H1 (cell line): ENCODE measurements at regions not wholly inside any gene's neighbourhood (a gene's known extent, or its start where the extent isn't known, plus 50 kb on each side); places are given as distances from the start of the nearest gene placed in this dataset.

ENCODE experiments used
- CTCF ChIA-PET: fragments of 300-600 bp; sonication (Branson Sonifier 250); formaldehyde crosslinking; loops from one replicate; lab custom pipeline; 2021; ENCODE audit not compliant: partially characterized antibody; lab: Charles Lee
- POLR2A ChIA-PET: fragments of 300-600 bp; sonication (Branson Sonifier 250); formaldehyde crosslinking; loops from one replicate; lab custom pipeline; 2021; ENCODE audit warnings: inconsistent platforms; ENCODE audit not compliant: partially characterized antibody; lab: Charles Lee
- DNase-seq, 2 experiments: peaks; one replicate each; pipeline versions ENCODE4 v3.0.0 to v3.0.0-alpha.2; 2010 to 2022; ENCODE audit warnings: low spot score in 2 of 2, low read depth in 1 of 2, mixed read lengths in 1 of 2
- FAIRE-seq: peaks from 2 replicates; lab custom pipeline; 2011; peaks lifted over from hg19 to GRCh38; lab: Jason Lieb, UNC
- H2AFZ ChIP-seq: 2 replicates; pipeline ENCODE4 v1.8.1; 2012; ENCODE audit warnings: low read length, inconsistent platforms
- H2AK5ac ChIP-seq: 2 replicates; pipeline ENCODE4 v1.6.1; 2013; ENCODE audit warnings: low read depth, low read length
- H2BK120ac ChIP-seq: replicated peaks from 2 replicates; pipeline ENCODE3; 2013; ENCODE audit warnings: low read depth, low read length, inconsistent platforms
- H2BK12ac ChIP-seq: 2 replicates; pipeline ENCODE4 v1.6.1; 2013; ENCODE audit warnings: low read depth, low read length
- H2BK15ac ChIP-seq: 2 replicates; pipeline ENCODE4 v1.6.1; 2013; ENCODE audit warnings: low read length
- H2BK20ac ChIP-seq: 2 replicates; pipeline ENCODE4 v1.6.1; 2013; ENCODE audit warnings: low read length
- H2BK5ac ChIP-seq: 2 replicates; pipeline ENCODE4 v1.6.1; 2013; ENCODE audit warnings: low read depth, low read length
- H3K14ac ChIP-seq: 2 replicates; pipeline ENCODE4 v1.6.1; 2013; ENCODE audit warnings: inconsistent platforms; ENCODE audit not compliant: insufficient read length
- H3K18ac ChIP-seq: 2 replicates; pipeline ENCODE4 v1.6.1; 2013; ENCODE audit warnings: low read length; ENCODE audit errors: extremely low read depth
- H3K23ac ChIP-seq: 2 replicates; pipeline ENCODE4 v1.6.1; 2013; ENCODE audit warnings: inconsistent platforms; ENCODE audit not compliant: insufficient read length
- H3K23me2 ChIP-seq: 2 replicates; pipeline ENCODE4 v1.6.1; 2013; ENCODE audit warnings: low read depth, low read length
- H3K27ac ChIP-seq: 2 replicates; pipeline ENCODE4 v1.6.1; 2011; ENCODE audit warnings: low read depth, low read length, inconsistent platforms
- H3K27me3 ChIP-seq, 4 experiments: replicated peaks in 1 of 4; 1 replicate in 1 of 4; 2 replicates in 3 of 4; pipeline versions ENCODE4 v1.6.1 to v1.8.1; 2011 to 2013; ENCODE audit warnings: low read length in 3 of 4, mild to moderate bottlenecking in 3 of 4, inconsistent platforms in 2 of 4, mixed read lengths in 2 of 4, moderate library complexity in 1 of 4; ENCODE audit not compliant: control insufficient read depth in 3 of 4, insufficient read depth in 3 of 4; ENCODE audit errors: extremely low read depth in 1 of 4
- H3K36me3 ChIP-seq, 4 experiments: 2 replicates each; pipeline versions ENCODE4 v1.6.1 to v1.8.1; 2011 to 2013; ENCODE audit warnings: mild to moderate bottlenecking in 4 of 4, low read length in 3 of 4, moderate library complexity in 2 of 4, control low read depth in 1 of 4, inconsistent platforms in 1 of 4; ENCODE audit not compliant: insufficient read depth in 4 of 4, control insufficient read depth in 2 of 4
- H3K4ac ChIP-seq: replicated peaks from 2 replicates; pipeline ENCODE3; 2013; ENCODE audit warnings: low read length, low read depth, mixed read lengths, inconsistent platforms; ENCODE audit not compliant: insufficient read length
- H3K4me1 ChIP-seq, 4 experiments: replicated peaks in 1 of 4; 1 replicate in 1 of 4; 2 replicates in 3 of 4; pipeline versions ENCODE4 v1.6.1 to v1.8.1; 2011 to 2013; ENCODE audit warnings: low read length in 3 of 4, inconsistent platforms in 2 of 4, mixed read lengths in 1 of 4; ENCODE audit not compliant: insufficient read depth in 4 of 4, control insufficient read depth in 3 of 4
- H3K4me2 ChIP-seq, 2 experiments: 2 replicates each; pipeline versions ENCODE4 v1.6.1 to v1.8.1; 2011 to 2013; ENCODE audit warnings: low read depth in 2 of 2, low read length in 2 of 2, control low read depth in 1 of 2, inconsistent platforms in 1 of 2, mild to moderate bottlenecking in 1 of 2; ENCODE audit not compliant: insufficient read depth in 1 of 2
- H3K4me3 ChIP-seq, 4 experiments: fragments of 200-600, 300-600 bp in 1 of 4; sonication (generic), shearing (Covaris generic), sonication (Bioruptor Twin) in 1 of 4; 2 replicates each; pipeline versions ENCODE4 v1.5.1 to v1.8.1; 2011 to 2016; ENCODE audit warnings: low read length in 4 of 4, low read depth in 3 of 4, control low read depth in 2 of 4, inconsistent platforms in 2 of 4, mild to moderate bottlenecking in 2 of 4, mixed read lengths in 1 of 4, moderate library complexity in 1 of 4; ENCODE audit not compliant: insufficient read depth in 2 of 4; ENCODE audit errors: extremely low read depth in 1 of 4
- H3K56ac ChIP-seq: replicated peaks from 2 replicates; pipeline ENCODE3; 2013; ENCODE audit warnings: low read depth, mild to moderate bottlenecking, mixed read lengths, low read length, inconsistent platforms; ENCODE audit not compliant: insufficient read length
- H3K79me1 ChIP-seq: 2 replicates; pipeline ENCODE4 v1.6.1; 2013; ENCODE audit warnings: low read depth, low read length, control low read depth
- H3K79me2 ChIP-seq, 2 experiments: 2 replicates each; pipeline versions ENCODE4 v1.6.1 to v1.8.1; 2012 to 2013; ENCODE audit warnings: low read length in 2 of 2, mild to moderate bottlenecking in 2 of 2, inconsistent platforms in 1 of 2; ENCODE audit not compliant: insufficient read depth in 2 of 2, control insufficient read depth in 1 of 2
- H3K9ac ChIP-seq, 4 experiments: replicated peaks in 1 of 4; 1 replicate in 1 of 4; 2 replicates in 3 of 4; pipeline versions ENCODE4 v1.6.1 to v1.8.1; 2011 to 2013; ENCODE audit warnings: low read depth in 3 of 4, low read length in 3 of 4, control low read depth in 2 of 4, mild to moderate bottlenecking in 2 of 4, moderate library complexity in 2 of 4, inconsistent platforms in 1 of 4; ENCODE audit errors: extremely low read depth in 1 of 4
- H3K9me3 ChIP-seq, 2 experiments: 2 replicates each; pipeline versions ENCODE4 v1.6.1 to v1.8.1; 2012 to 2013; ENCODE audit warnings: mild to moderate bottlenecking in 2 of 2, moderate library complexity in 2 of 2, control low read depth in 1 of 2, inconsistent platforms in 1 of 2, low read depth in 1 of 2, low read length in 1 of 2, mixed read lengths in 1 of 2; ENCODE audit not compliant: insufficient read depth in 2 of 2
- H4K20me1 ChIP-seq, 2 experiments: replicated peaks in 1 of 2; 2 replicates each; pipeline versions ENCODE3 to v1.8.1; 2011 to 2013; ENCODE audit warnings: inconsistent platforms in 2 of 2, low read length in 2 of 2, mild to moderate bottlenecking in 1 of 2; ENCODE audit not compliant: insufficient read depth in 2 of 2, control insufficient read depth in 1 of 2
- H4K5ac ChIP-seq: 2 replicates; pipeline ENCODE4 v1.6.1; 2013; ENCODE audit warnings: low read length, low read depth, mixed read lengths, inconsistent platforms; ENCODE audit not compliant: insufficient read length
- H4K8ac ChIP-seq: 2 replicates; pipeline ENCODE4 v1.8.0; 2013; ENCODE audit warnings: mild to moderate bottlenecking, moderate library complexity, low read length, inconsistent platforms; ENCODE audit not compliant: insufficient read depth; ENCODE audit errors: extremely low read depth
- H4K91ac ChIP-seq: replicated peaks from 2 replicates; pipeline ENCODE3; 2013; ENCODE audit warnings: low read length, mixed read lengths, inconsistent platforms; ENCODE audit not compliant: insufficient read length
- CBX5 ChIP-seq: fragments of 300-800, 300-1000 bp; sonication (generic); IDR thresholded peaks from 2 replicates; pipeline ENCODE4 v1.7.1; 2016; ENCODE audit warnings: antibody characterized with exemption, low read length, low read depth
- CEBPB ChIP-seq: IDR thresholded peaks from 2 replicates; pipeline ENCODE4 v1.6.1; 2012; ENCODE audit warnings: low read depth, low read length
- CHD1 ChIP-seq: IDR thresholded peaks from 2 replicates; pipeline ENCODE4 v1.6.1; 2012; ENCODE audit warnings: low read depth, low read length, improper control_type of control experiment
- CHD2 ChIP-seq: IDR thresholded peaks from 2 replicates; pipeline ENCODE4 v1.6.1; 2012; ENCODE audit warnings: low read length, improper control_type of control experiment
- GABPA ChIP-seq: IDR thresholded peaks from 2 replicates; pipeline ENCODE4 v1.6.1; 2011; ENCODE audit warnings: mild to moderate bottlenecking, low read length, moderate library complexity, borderline replicate concordance; ENCODE audit not compliant: insufficient read depth
- GTF2F1 ChIP-seq: IDR thresholded peaks from 2 replicates; pipeline ENCODE4 v1.6.1; 2012; ENCODE audit warnings: low read depth, low read length, improper control_type of control experiment, borderline replicate concordance
- KDM4A ChIP-seq: IDR thresholded peaks from one replicate; pipeline ENCODE4 v1.7.1; 2012; ENCODE audit warnings: low read depth, mild to moderate bottlenecking, moderate library complexity, low read length, inconsistent platforms; ENCODE audit not compliant: severe bottlenecking
- POLR2AphosphoS5 ChIP-seq: IDR thresholded peaks from 2 replicates; pipeline ENCODE4 v1.6.1; 2011; ENCODE audit warnings: low read depth, low read length
- SAP30 ChIP-seq: fragments of 300-600 bp; sonication (generic); IDR thresholded peaks from 2 replicates; pipeline ENCODE4 v1.7.1; 2012; ENCODE audit warnings: low read length, moderate library complexity, mild to moderate bottlenecking, inconsistent platforms; ENCODE audit not compliant: insufficient read depth, insufficient replicate concordance
- SP4 ChIP-seq: IDR thresholded peaks from 2 replicates; pipeline ENCODE4 v1.6.1; 2012; ENCODE audit warnings: low read length, inconsistent platforms
- TBP ChIP-seq: IDR thresholded peaks from 2 replicates; pipeline ENCODE4 v1.6.1; 2011; ENCODE audit warnings: low read depth, low read length, improper control_type of control experiment
- ZNF274 ChIP-seq: IDR thresholded peaks from 2 replicates; pipeline ENCODE4 v1.7.0; 2012; ENCODE audit warnings: low read length, borderline replicate concordance; ENCODE audit errors: extremely low read depth
- WGBS, 2 experiments: shearing (Covaris generic) in 1 of 2; methylation state at CpG; one replicate each; pipeline versions ENCODE4 v1.1.6 to v1.1.7; 2013 to 2015; ENCODE audit warnings: low lambda C conversion rate in 2 of 2, mixed read lengths in 2 of 2, inconsistent platforms in 1 of 2, low coverage in 1 of 2, missing lambda C conversion rate in 1 of 2; ENCODE audit not compliant: insufficient replicate concordance in 2 of 2, insufficient coverage in 1 of 2, insufficient read length in 1 of 2; ENCODE audit errors: extremely low coverage in 1 of 2, missing lambda C conversion rate in 1 of 2; 5-methylcytosine and 5-hydroxymethylcytosine counted together
- TF ChIP-seq, protein P1 (sequence below): IDR thresholded peaks from 2 replicates; pipeline ENCODE4 v1.6.1; 2012; ENCODE audit warnings: inconsistent platforms
- TF ChIP-seq, protein P2 (sequence below): IDR thresholded peaks from 2 replicates; pipeline ENCODE4 v1.6.1; 2012; ENCODE audit warnings: low read length, inconsistent platforms

DNA sequence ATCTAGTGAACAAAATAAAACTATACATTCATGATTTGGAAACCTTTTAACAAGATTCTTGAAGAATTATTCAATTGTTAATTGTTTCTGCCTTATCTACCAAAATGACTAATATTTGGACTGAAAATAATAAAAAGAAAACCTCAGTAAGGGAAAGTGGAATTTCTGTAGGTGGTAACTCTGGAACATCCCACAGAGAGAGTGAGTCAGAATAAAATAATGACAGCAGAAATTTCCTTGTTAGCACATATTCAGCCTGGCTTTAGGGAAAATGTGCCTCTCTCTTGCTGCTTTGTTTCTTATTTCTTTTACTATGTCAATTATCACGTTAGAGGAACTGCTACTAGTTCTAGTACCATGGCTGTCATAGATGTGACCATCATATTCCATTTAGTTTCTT, 421.5 kb upstream of the GNPDA2 start:
- Histone ChIP-seq H3K4me3 (no peak overlapping the region), H3K18ac (no peak overlapping the region), H3K27me3 (no peaks in the 10 kb centered on the region), H3K9ac (no peak overlapping the region), H2AK5ac (no peak overlapping the region), H3K9me3 (no peaks in the 10 kb centered on the region), H2BK5ac (no peak overlapping the region), H2BK15ac (no peak overlapping the region), H2BK12ac (no peak overlapping the region), H2AFZ (no peak overlapping the region), H3K23me2 (no peaks in the 10 kb centered on the region), H4K5ac (no peak overlapping the region), H2BK120ac (no peak overlapping the region), H3K14ac (no peak overlapping the region), H4K91ac (no peak overlapping the region), H3K27ac (no peak overlapping the region), H3K79me2 (no peaks in the 10 kb centered on the region), H3K4me1 (no peaks in the 10 kb centered on the region), H4K8ac (no peak overlapping the region), H4K20me1 (no peaks in the 10 kb centered on the region), H2BK20ac (no peak overlapping the region), H3K23ac (no peak overlapping the region), H3K4me2 (no peak overlapping the region), H3K56ac (no peak overlapping the region), H3K79me1 (no peaks in the 10 kb centered on the region), H3K36me3 (no peaks in the 10 kb centered on the region), H3K4ac (no peak overlapping the region)
- ChIA-PET POLR2A (no interaction called here), CTCF (no interaction called here)
- DNase-seq (no peak), FAIRE-seq (no peak)
- 100% methylated on average over 1 of the region's 1 CpG; no CpG with 5 or more reads in 1 of the 2 experiments for WGBS, 2 experiments
- TF ChIP-seq, protein P1, sequence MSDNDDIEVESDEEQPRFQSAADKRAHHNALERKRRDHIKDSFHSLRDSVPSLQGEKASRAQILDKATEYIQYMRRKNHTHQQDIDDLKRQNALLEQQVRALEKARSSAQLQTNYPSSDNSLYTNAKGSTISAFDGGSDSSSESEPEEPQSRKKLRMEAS = no peak
- TF ChIP-seq SP4 (no peak), ZNF274 (no peak), CHD2 (no peak), CBX5 (no peak), SAP30 (no peak), CHD1 (no peak), GABPA (no peak), KDM4A (no peak), CEBPB (no peak), POLR2AphosphoS5 (no peak), TBP (no peak), GTF2F1 (no peak)
- TF ChIP-seq, protein P2, sequence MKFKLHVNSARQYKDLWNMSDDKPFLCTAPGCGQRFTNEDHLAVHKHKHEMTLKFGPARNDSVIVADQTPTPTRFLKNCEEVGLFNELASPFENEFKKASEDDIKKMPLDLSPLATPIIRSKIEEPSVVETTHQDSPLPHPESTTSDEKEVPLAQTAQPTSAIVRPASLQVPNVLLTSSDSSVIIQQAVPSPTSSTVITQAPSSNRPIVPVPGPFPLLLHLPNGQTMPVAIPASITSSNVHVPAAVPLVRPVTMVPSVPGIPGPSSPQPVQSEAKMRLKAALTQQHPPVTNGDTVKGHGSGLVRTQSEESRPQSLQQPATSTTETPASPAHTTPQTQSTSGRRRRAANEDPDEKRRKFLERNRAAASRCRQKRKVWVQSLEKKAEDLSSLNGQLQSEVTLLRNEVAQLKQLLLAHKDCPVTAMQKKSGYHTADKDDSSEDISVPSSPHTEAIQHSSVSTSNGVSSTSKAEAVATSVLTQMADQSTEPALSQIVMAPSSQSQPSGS = no peak
